ENCODE measurements at regions not wholly inside any gene's neighbourhood (a gene's known extent, or its start where the extent isn't known, plus 50 kb on each side); places are given as distances from the start of the nearest gene placed in this dataset.

- TF ChIP-seq POLR2A (IDR thresholded peaks at IDR 0.05; ENCODE audit: low read depth, low read length) = no peak
- no peak for TF ChIP-seq POLR2AphosphoS5 (IDR thresholded peaks at IDR 0.05; ENCODE audit: low read depth, low read length)
- TF ChIP-seq PAX5 (IDR thresholded peaks at IDR 0.05; ENCODE audit: insufficient read depth, low read length, severe bottlenecking) = no peak
- TF ChIP-seq TAF1 (IDR thresholded peaks at IDR 0.05; ENCODE audit: low read depth, low read length) = no peak
These were observed 126.4 kb upstream of the RAI14 start for GRCh38 chr5:34529581-34530331.

Data from GM12891 (cell line).